LNCAP (cell line): ENCODE measurements at regions not wholly inside any gene's neighbourhood (a gene's known extent, or its start where the extent isn't known, plus 50 kb on each side); places are given as distances from the start of the nearest gene placed in this dataset.

Experiments
- TF ChIP-seq, protein P1 (sequence below): fragments of 450-650 bp; IDR thresholded peaks from 2 replicates; pipeline ENCODE4 v1.5.1; 2017; ENCODE audit warnings: mild to moderate bottlenecking

DNA sequence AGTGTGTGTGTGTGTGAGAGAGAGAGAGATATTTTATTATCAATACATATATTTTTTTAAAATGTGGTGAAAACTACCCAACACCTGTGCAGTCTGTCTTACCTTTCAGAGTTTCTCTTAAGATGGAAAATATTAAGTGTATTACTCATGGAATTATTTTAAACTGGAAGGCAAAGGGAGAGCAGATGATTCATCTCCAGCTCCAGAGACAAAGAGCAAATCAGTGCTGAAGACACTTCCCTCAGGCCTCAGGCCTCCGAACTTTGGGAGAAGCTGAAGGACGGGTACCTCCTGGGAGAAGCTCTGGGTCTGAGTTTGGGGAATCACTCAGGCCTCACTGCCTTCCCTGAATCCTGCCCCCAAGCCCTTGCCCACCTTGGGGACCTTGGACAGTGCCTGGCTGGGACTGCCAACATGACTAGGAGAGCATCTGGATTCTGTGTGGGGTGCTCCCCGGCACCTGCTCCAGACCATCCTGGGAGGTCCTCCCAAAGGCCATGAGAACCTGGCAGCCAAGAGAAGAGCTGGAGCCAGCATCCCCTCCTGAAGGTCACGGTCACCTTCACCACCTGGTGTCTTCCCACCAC, 170.4 kb upstream of the UBL3 start:
- TF ChIP-seq, protein P1, sequence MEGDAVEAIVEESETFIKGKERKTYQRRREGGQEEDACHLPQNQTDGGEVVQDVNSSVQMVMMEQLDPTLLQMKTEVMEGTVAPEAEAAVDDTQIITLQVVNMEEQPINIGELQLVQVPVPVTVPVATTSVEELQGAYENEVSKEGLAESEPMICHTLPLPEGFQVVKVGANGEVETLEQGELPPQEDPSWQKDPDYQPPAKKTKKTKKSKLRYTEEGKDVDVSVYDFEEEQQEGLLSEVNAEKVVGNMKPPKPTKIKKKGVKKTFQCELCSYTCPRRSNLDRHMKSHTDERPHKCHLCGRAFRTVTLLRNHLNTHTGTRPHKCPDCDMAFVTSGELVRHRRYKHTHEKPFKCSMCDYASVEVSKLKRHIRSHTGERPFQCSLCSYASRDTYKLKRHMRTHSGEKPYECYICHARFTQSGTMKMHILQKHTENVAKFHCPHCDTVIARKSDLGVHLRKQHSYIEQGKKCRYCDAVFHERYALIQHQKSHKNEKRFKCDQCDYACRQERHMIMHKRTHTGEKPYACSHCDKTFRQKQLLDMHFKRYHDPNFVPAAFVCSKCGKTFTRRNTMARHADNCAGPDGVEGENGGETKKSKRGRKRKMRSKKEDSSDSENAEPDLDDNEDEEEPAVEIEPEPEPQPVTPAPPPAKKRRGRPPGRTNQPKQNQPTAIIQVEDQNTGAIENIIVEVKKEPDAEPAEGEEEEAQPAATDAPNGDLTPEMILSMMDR, result no peak

DNA sequence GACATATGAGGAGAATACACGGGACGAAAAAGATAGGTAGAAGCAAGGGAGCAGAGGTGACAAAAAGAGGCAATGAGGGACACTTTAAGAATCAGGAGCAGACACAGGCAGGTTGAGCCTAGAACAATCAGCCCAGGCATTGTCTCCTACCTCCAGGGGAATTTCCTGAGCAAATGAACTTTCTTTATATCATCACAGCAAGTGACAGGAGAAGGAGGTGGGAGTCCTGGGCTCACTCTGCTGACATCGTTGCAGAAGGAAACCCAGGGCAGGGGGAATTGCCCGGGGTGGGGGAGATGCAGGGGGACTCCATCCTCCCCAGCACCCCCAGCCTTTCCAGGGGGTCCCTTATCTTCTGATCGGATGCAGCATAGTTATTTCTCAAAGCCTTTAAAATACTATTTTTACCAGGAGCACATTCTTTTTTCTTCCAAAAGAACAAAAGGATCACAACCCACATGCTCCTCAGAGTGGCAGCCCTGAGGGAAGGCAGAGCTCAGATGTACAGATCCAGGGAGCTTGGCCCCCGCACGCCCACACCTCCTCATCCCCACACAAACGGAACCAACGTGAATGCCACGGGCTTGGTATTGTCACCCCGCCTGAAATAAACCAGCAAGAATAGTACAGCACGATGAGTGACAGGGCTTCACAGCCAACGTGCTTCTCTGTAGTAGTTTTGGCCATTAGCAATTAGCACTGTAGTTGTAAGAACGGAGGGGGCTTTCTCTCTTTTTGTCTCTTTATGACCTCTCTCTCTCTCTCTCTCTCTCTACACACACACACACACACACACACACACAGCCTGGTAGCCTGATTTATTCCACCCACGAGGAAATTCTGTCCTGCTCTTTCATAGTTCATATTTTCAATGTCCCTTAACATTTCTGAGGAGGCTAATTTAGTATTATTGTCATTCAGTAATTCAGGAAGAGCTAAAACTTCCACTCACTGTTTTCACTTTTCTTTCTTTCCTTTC, 169.5 kb upstream of the UBL3 start:
- TF ChIP-seq, protein P1, result no peak

DNA sequence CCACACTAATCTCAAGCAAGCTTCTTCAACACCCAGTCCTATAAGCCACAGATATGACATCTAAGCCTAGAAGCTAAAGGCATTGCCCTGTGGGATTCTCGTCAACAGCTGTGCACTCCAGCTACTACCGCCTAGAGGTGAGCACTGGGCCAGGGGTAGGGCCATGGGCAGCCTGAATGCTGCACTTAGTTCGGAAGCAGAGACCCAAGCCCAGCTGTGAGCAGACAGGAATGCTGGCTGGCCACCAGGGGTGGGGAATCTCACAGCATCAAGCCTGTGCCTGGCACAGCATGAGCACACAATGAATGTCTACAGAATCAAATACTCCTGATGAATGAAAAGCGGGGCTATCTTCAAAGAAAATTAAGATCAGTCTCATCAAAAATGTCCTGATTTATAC, 167.5 kb upstream of the UBL3 start:
- TF ChIP-seq, protein P1, result no peak

DNA sequence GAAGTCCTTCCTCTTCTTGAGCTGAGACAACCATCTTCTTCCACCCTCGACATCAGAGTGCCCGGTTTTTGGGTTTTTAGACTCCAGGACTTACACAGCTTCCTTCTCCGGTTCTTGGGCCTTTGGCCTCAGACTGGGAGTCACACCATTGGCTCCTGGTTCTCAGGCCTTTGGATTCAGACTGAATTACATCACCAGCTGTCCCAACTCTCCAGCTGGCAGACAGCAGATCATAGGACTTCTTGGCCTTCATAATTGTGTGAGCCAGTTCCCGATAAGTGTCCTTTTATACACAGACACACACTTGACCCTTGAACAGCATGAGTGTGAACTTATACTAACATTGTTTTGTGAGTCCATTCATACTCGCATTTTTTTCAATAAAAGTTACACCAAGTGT, 166.0 kb upstream of the UBL3 start:
- TF ChIP-seq, protein P1, result no peak

DNA sequence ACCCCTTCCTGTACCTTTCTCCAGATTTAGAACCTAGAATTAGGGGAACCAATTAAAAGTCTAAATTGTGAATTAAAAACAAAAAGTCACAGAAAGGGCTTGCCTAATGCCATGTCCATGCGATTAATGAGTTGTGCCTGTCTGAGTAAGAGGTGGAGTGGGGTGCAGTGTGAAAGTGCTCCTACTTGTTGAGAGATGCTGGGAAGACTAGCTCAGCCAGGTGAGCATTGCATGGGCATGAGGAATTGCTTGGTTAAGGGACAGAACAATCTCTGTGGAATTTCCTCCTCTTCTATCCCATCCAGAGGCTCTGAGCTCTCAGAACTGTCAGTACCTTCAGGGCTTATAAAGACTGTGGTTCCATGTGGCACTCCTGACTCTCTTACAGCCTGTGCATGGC, 159.0 kb upstream of the UBL3 start:
- TF ChIP-seq, protein P1, result no peak

DNA sequence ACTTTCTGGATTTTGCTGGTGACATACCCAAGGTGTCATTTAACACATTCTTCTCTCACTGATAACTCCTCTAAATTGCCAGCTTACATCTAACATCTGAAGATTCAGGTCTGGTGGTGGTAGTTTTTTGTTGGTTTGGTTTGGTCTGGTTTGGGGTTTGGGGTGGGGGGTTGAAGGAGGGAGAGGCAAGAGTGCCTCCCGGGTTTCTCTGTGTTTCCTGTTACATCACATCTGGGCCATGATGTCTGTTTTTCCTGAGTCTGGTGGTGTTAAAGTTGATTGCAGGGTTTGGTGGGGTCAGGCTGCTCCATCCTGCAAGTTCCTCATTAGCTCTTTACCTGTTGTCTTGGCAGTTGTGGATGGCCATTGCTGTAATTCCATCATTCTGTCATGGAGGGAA, 155.8 kb upstream of the UBL3 start:
- TF ChIP-seq, protein P1, result no peak

DNA sequence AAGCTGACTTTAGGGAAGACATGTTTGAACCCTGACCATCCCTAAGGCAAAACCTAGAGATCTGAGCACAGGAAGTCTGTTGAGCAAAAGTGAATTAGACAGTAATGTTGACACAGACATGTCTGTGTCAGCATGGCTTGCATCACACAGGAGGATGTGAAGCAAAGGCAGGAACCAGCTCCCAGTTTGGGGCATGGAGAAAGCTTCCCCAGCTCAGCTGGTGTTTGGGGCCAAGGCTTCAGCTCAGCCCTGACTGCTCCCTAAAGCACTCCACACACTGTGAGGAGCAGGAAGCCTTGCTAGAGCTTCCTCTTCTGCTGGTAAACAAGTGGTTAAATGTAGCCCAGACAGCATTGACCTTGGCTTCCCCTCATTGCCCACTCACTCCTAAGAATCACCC, 153.8 kb upstream of the UBL3 start:
- TF ChIP-seq, protein P1, result no peak
